Jurkat, Clone E6-1 (cell line): ENCODE measurements at regions not wholly inside any gene's neighbourhood (a gene's known extent, or its start where the extent isn't known, plus 50 kb on each side); places are given as distances from the start of the nearest gene placed in this dataset.

Source experiments
- DNase-seq: peaks from one replicate; pipeline ENCODE4 v3.0.0-alpha.2; 2011; ENCODE audit warnings: low read depth, low spot score
- H3K4me3 ChIP-seq: 2 replicates; pipeline ENCODE4 v1.5.1; 2011; ENCODE audit warnings: mild to moderate bottlenecking, low read length, control low read depth, moderate library complexity

GRCh38 chr17:73934696-73935095 lies 268.8 kb upstream of the RPL38 start:
- DNase-seq: no peak
- no peak overlapping the region for H3K4me3 ChIP-seq

GRCh38 chr17:73936908-73937627 lies 266.4 kb upstream of the RPL38 start:
- no peak overlapping the region for H3K4me3 ChIP-seq
- DNase-seq: no peak

- no peak overlapping the region for H3K4me3 ChIP-seq
- no peak for DNase-seq
Observed at GRCh38 chr17:73938706-73939105, 264.8 kb upstream of the RPL38 start.

GRCh38 chr17:73939806-73940205 lies 263.7 kb upstream of the RPL38 start:
- DNase-seq: no peak
- no peak overlapping the region for H3K4me3 ChIP-seq

- H3K4me3 ChIP-seq: no peak overlapping the region
- DNase-seq: no peak
Observed at GRCh38 chr17:73940511-73940910, 263.0 kb upstream of the RPL38 start.

GRCh38 chr17:73941919-73942530 lies 261.5 kb upstream of the RPL38 start:
- no peak overlapping the region for H3K4me3 ChIP-seq
- no peak for DNase-seq

- DNase-seq: no peak
- H3K4me3 ChIP-seq: no peak overlapping the region
Observed at GRCh38 chr17:73942703-73943415, 260.6 kb upstream of the RPL38 start.

GRCh38 chr17:73943416-73944110 lies 259.9 kb upstream of the RPL38 start:
- no peak overlapping the region for H3K4me3 ChIP-seq
- no peak for DNase-seq

- no peak overlapping the region for H3K4me3 ChIP-seq
- DNase-seq: no peak
Observed at GRCh38 chr17:73944366-73944765, 259.1 kb upstream of the RPL38 start.

GRCh38 chr17:73947281-73947965 lies 256.1 kb upstream of the RPL38 start:
- DNase-seq: no peak
- H3K4me3 ChIP-seq: no peak overlapping the region

- no peak overlapping the region for H3K4me3 ChIP-seq
- no peak for DNase-seq
Observed at GRCh38 chr17:73947966-73948355, 255.5 kb upstream of the RPL38 start.

- H3K4me3 ChIP-seq: no peak overlapping the region
- no peak for DNase-seq
Observed at GRCh38 chr17:73949903-73950592, 253.4 kb upstream of the RPL38 start.

GRCh38 chr17:73950593-73950914 lies 252.9 kb upstream of the RPL38 start:
- no peak for DNase-seq
- no peak overlapping the region for H3K4me3 ChIP-seq

GRCh38 chr17:73952082-73952479 lies 251.4 kb upstream of the RPL38 start:
- DNase-seq: no peak
- no peak overlapping the region for H3K4me3 ChIP-seq

GRCh38 chr17:73952480-73953205 lies 250.8 kb upstream of the RPL38 start:
- DNase-seq: no peak
- H3K4me3 ChIP-seq: no peak overlapping the region

GRCh38 chr17:73953206-73954033 lies 250.1 kb upstream of the RPL38 start:
- H3K4me3 ChIP-seq: no peak overlapping the region
- DNase-seq: no peak

- no peak for DNase-seq
- H3K4me3 ChIP-seq: no peak overlapping the region
Observed at GRCh38 chr17:73954951-73955350, 248.5 kb upstream of the RPL38 start.
